HCT116 (cell line): ENCODE measurements at regions not wholly inside any gene's neighbourhood (a gene's known extent, or its start where the extent isn't known, plus 50 kb on each side); places are given as distances from the start of the nearest gene placed in this dataset.

Experiments used
- ATAC-seq: fragments of 200-7000 bp; cut with Tn5 transposase; 2 replicates; pipeline ENCODE4 v1.9.1; 2020; ENCODE audit warnings: mild to moderate bottlenecking, moderate library complexity
- BruUV-seq: library from RNA; stranded (reverse); fragments of 400-500 nt; replicated peaks from 2 replicates; lab custom pipeline; 2021; lab: Mats Ljungman, UMichigan
- CTCF ChIA-PET: fragments of 300-600 bp; sonication (Branson Sonifier 250); formaldehyde crosslinking; loops from one replicate; lab custom pipeline; 2021; ENCODE audit warnings: antibody characterized with exemption; lab: Charles Lee
- POLR2A ChIA-PET: fragments of 300-600, 350-600 bp; sonication (Branson Sonifier 250); formaldehyde crosslinking; loops from one replicate; lab custom pipeline; 2021; ENCODE audit warnings: antibody characterized with exemption; lab: Charles Lee
- RAD21 ChIA-PET, 2 experiments: fragments of 300-600 bp; sonication (Branson Sonifier 250); formaldehyde crosslinking; loops; one replicate each; lab custom pipeline; 2023; ENCODE audit warnings: low total read pairs in 2 of 2; ENCODE audit not compliant: uncharacterized antibody in 2 of 2, unreplicated experiment in 2 of 2, low non-redundant PET in 1 of 2; lab: Charles Lee
- DNase-seq: peaks from one replicate; pipeline ENCODE4 v3.0.0-alpha.2; 2010; ENCODE audit warnings: low read depth, low spot score
- H2AFZ ChIP-seq: fragments of 200-600 bp; shearing (Covaris generic), sonication (generic); 2 replicates; pipeline ENCODE4 v1.6.1; 2017; ENCODE audit warnings: low read depth, mixed run types, mixed read lengths, antibody characterized with exemption, low read length; ENCODE audit not compliant: poor library complexity, severe bottlenecking
- H3K27ac ChIP-seq: 2 replicates; pipeline ENCODE4 v1.5.1; 2012; ENCODE audit warnings: low read depth, low read length
- H3K27me3 ChIP-seq: fragments of 200-600 bp; sonication (generic); 2 replicates; pipeline ENCODE4 v1.6.1; 2016; ENCODE audit warnings: mixed run types, low read length, mixed read lengths; ENCODE audit not compliant: insufficient read depth
- H3K36me3 ChIP-seq, 2 experiments: fragments of 200-500 bp in 1 of 2; fragments of 200-600 bp in 1 of 2; sonication (Bioruptor generic) in 1 of 2; sonication (generic) in 1 of 2; 2 replicates each; pipeline versions ENCODE4 v1.5.1 to v1.6.1; 2014 to 2016; ENCODE audit warnings: low read length in 2 of 2, inconsistent platforms in 1 of 2, mixed read lengths in 1 of 2, mixed run types in 1 of 2; ENCODE audit not compliant: insufficient read depth in 2 of 2, control insufficient read depth in 1 of 2
- H3K4me1 ChIP-seq, 2 experiments: fragments of 200-600 bp in 1 of 2; sonication (generic) in 1 of 2; 2 replicates each; pipeline versions ENCODE4 v1.5.1 to v1.6.1; 2012 to 2017; ENCODE audit warnings: low read length in 2 of 2, inconsistent platforms in 1 of 2, mild to moderate bottlenecking in 1 of 2, mixed read lengths in 1 of 2, mixed run types in 1 of 2, moderate library complexity in 1 of 2; ENCODE audit not compliant: insufficient read depth in 2 of 2, control insufficient read depth in 1 of 2
- H3K4me2 ChIP-seq: fragments of 200-600 bp; sonication (generic); 2 replicates; pipeline ENCODE4 v1.6.1; 2017; ENCODE audit warnings: mixed run types, low read length, mixed read lengths
- H3K4me3 ChIP-seq, 2 experiments: fragments of 200-600 bp in 1 of 2; sonication (generic) in 1 of 2; replicated peaks in 1 of 2; 2 replicates each; pipeline ENCODE4 v1.5.1; 2011 to 2016; ENCODE audit warnings: low read length in 2 of 2, control low read depth in 1 of 2, low read depth in 1 of 2, mild to moderate bottlenecking in 1 of 2, mixed read lengths in 1 of 2, mixed run types in 1 of 2
- H3K79me2 ChIP-seq: fragments of 200-600 bp; sonication (generic); 2 replicates; pipeline ENCODE4 v1.6.1; 2017; ENCODE audit warnings: mild to moderate bottlenecking, mixed run types, low read length, moderate library complexity, mixed read lengths; ENCODE audit not compliant: insufficient read depth
- H3K9ac ChIP-seq: fragments of 200-600 bp; sonication (generic); 2 replicates; pipeline ENCODE4 v1.6.1; 2016; ENCODE audit warnings: low read length, mixed read lengths
- H3K9me2 ChIP-seq: fragments of 200-600 bp; sonication (generic), shearing (Covaris generic); 2 replicates; pipeline ENCODE4 v1.6.1; 2017; ENCODE audit warnings: mixed run types, mild to moderate bottlenecking, moderate library complexity; ENCODE audit not compliant: insufficient read depth
- H3K9me3 ChIP-seq, 2 experiments: fragments of 200-500 bp in 1 of 2; fragments of 200-600 bp in 1 of 2; sonication (Bioruptor generic) in 1 of 2; sonication (generic) in 1 of 2; 2 replicates each; pipeline ENCODE4 v1.6.1; 2014 to 2017; ENCODE audit warnings: low read length in 2 of 2, mixed read lengths in 2 of 2, inconsistent platforms in 1 of 2, low read depth in 1 of 2, mild to moderate bottlenecking in 1 of 2, mixed run types in 1 of 2, moderate library complexity in 1 of 2; ENCODE audit not compliant: control insufficient read depth in 1 of 2, insufficient read depth in 1 of 2
- H4K20me1 ChIP-seq: fragments of 200-600 bp; sonication (generic), shearing (Covaris generic); 2 replicates; pipeline ENCODE4 v1.6.1; 2017; ENCODE audit warnings: mixed run types, mild to moderate bottlenecking, moderate library complexity; ENCODE audit not compliant: insufficient read depth
- ATF3 ChIP-seq: IDR thresholded peaks from 2 replicates; pipeline ENCODE4 v1.6.1; 2012
- CEBPB ChIP-seq: IDR thresholded peaks from 2 replicates; pipeline ENCODE4 v1.6.1; 2012; ENCODE audit warnings: low read depth
- CTCF ChIP-seq, 3 experiments: fragments of 200-600 bp in 1 of 3; sonication (generic) in 1 of 3; IDR thresholded peaks in 2 of 3; conservative IDR thresholded peaks in 1 of 3; 2 replicates each; pipeline ENCODE4 v1.5.1; 2012 to 2017; ENCODE audit warnings: low read depth in 2 of 3, low read length in 2 of 3, antibody characterized with exemption in 1 of 3, borderline replicate concordance in 1 of 3, control low read depth in 1 of 3, mild to moderate bottlenecking in 1 of 3, mixed read lengths in 1 of 3, mixed run types in 1 of 3, moderate library complexity in 1 of 3; ENCODE audit not compliant: insufficient read depth in 1 of 3
- ELF1 ChIP-seq: IDR thresholded peaks from 2 replicates; pipeline ENCODE4 v1.6.1; 2012; ENCODE audit warnings: low read depth, borderline replicate concordance
- EZH2 ChIP-seq: fragments of 200-600 bp; sonication (generic); IDR thresholded peaks from 2 replicates; pipeline ENCODE4 v1.6.1; 2017; ENCODE audit warnings: antibody characterized with exemption, mixed run types
- FOSL1 ChIP-seq: IDR thresholded peaks from 2 replicates; pipeline ENCODE4 v1.6.1; 2012; ENCODE audit warnings: low read depth
- JUND ChIP-seq: IDR thresholded peaks from 2 replicates; pipeline ENCODE4 v1.6.1; 2012
- MAX ChIP-seq: IDR thresholded peaks from 2 replicates; pipeline ENCODE4 v1.6.1; 2012
- POLR2A ChIP-seq: IDR thresholded peaks from 2 replicates; pipeline ENCODE4 v1.7.0; 2011; ENCODE audit warnings: borderline replicate concordance; ENCODE audit not compliant: insufficient read depth, insufficient read length; ENCODE audit errors: extremely low read depth
- POLR2AphosphoS5 ChIP-seq: IDR thresholded peaks from 2 replicates; pipeline ENCODE4 v1.6.1; 2011; ENCODE audit warnings: mild to moderate bottlenecking, low read depth, low read length, moderate library complexity
- RAD21 ChIP-seq: IDR thresholded peaks from 2 replicates; pipeline ENCODE4 v1.6.1; 2012; ENCODE audit warnings: low read depth, mild to moderate bottlenecking
- REST ChIP-seq: IDR thresholded peaks from 2 replicates; pipeline ENCODE4 v1.6.1; 2012; ENCODE audit warnings: low read depth
- SIN3A ChIP-seq: IDR thresholded peaks from 2 replicates; pipeline ENCODE4 v1.6.1; 2012; ENCODE audit warnings: low read depth
- TCF7L2 ChIP-seq: IDR thresholded peaks from 2 replicates; pipeline ENCODE4 v1.7.0; 2011; ENCODE audit warnings: borderline replicate concordance, inconsistent platforms; ENCODE audit not compliant: insufficient read depth, insufficient read length; ENCODE audit errors: extremely low read depth
- YY1 ChIP-seq: IDR thresholded peaks from 2 replicates; pipeline ENCODE4 v1.6.1; 2011; ENCODE audit warnings: low read length, low read depth, moderate library complexity, mild to moderate bottlenecking; ENCODE audit not compliant: insufficient replicate concordance; ENCODE audit errors: extremely low read depth
- ZFX ChIP-seq: fragments of 450-650 bp; IDR thresholded peaks from 2 replicates; pipeline ENCODE4 v1.6.1; 2017
- ZNF274 ChIP-seq: fragments of 200-500 bp; sonication (Bioruptor generic); IDR thresholded peaks from 2 replicates; pipeline ENCODE4 v1.6.1; 2014; ENCODE audit warnings: mild to moderate bottlenecking, low read depth, low read length, inconsistent platforms
- intact Hi-C: fragments of 100-400 bp; cut with micrococcal nuclease; formaldehyde crosslinking; loops from 2 replicates; pipeline ENCODE4 v1.10.0; 2022
- TF ChIP-seq, protein P1 (sequence below): IDR thresholded peaks from 2 replicates; pipeline ENCODE4 v1.6.1; 2011; ENCODE audit warnings: mild to moderate bottlenecking, low read length, moderate library complexity; ENCODE audit not compliant: insufficient replicate concordance; ENCODE audit errors: extremely low read depth

DNA sequence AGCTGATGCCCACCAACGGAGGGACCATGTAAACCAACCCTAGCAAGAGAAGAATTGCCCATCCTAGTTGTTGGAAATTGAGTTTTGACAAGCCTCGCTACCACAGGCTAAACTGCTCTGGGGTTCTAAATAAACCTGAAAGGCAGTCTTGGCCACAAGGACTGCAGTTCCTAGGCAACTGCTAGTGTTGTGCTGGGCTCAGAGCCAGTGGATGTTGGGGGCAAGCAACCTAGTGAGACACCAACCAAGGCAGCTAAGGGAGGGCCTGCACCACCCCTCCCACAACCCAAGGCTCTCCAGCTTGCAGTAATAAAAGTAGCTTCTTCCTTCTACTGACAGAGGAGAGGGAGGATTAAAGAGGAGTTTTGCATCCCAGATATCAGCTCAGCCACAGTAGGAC lies 102.4 kb upstream of the PKN2 start (continued):
- no peak for TF ChIP-seq REST
- no peak for TF ChIP-seq FOSL1
- no peak for TF ChIP-seq TCF7L2
- no peak for TF ChIP-seq ZFX
- TF ChIP-seq, all 23 proteins: peak for 0

GRCh38 chr1:88593358-88593757 lies 90.7 kb upstream of the PKN2 start:
- Histone ChIP-seq H3K27ac (no peak overlapping the region), H2AFZ (no peak overlapping the region), H3K27me3 (no peaks in the 10 kb centered on the region), H3K9me3 (peaks cover 3 to 4% of the 10 kb centered on the region in 2 experiments; a peak in 1 of 4 replicates), H3K4me1 (peaks cover 0 to 4% of the 10 kb centered on the region in 2 experiments; a peak in 1 of 4 replicates), H4K20me1 (no peaks in the 10 kb centered on the region), H3K4me3 (no peak overlapping the region), H3K9me2 (no peaks in the 10 kb centered on the region), H3K36me3 (no peaks in the 10 kb centered on the region), H3K79me2 (no peaks in the 10 kb centered on the region), H3K9ac (no peak overlapping the region), H3K4me2 (no peak overlapping the region)
- intact Hi-C loops = loop anchor here (10.0 kb wide), 1 partner anchor 1309 kb away; no protein-coding TSS in a partner anchor
- ATAC-seq (no peak), DNase-seq (no peak)
- POLR2A ChIA-PET = no interaction called here
- CTCF ChIA-PET = no interaction called here
- RAD21 ChIA-PET = no interaction called here
- BruUV-seq = no TSS peak
- no peak for TF ChIP-seq ATF3
- TF ChIP-seq ELF1 = no peak
- no peak for TF ChIP-seq JUND
- no peak for TF ChIP-seq ZNF274
- TF ChIP-seq, protein P1, sequence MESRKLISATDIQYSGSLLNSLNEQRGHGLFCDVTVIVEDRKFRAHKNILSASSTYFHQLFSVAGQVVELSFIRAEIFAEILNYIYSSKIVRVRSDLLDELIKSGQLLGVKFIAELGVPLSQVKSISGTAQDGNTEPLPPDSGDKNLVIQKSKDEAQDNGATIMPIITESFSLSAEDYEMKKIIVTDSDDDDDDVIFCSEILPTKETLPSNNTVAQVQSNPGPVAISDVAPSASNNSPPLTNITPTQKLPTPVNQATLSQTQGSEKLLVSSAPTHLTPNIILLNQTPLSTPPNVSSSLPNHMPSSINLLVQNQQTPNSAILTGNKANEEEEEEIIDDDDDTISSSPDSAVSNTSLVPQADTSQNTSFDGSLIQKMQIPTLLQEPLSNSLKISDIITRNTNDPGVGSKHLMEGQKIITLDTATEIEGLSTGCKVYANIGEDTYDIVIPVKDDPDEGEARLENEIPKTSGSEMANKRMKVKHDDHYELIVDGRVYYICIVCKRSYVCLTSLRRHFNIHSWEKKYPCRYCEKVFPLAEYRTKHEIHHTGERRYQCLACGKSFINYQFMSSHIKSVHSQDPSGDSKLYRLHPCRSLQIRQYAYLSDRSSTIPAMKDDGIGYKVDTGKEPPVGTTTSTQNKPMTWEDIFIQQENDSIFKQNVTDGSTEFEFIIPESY = no peak
- TF ChIP-seq EZH2 = no peak
- TF ChIP-seq SIN3A = no peak
- no peak for TF ChIP-seq CTCF (IDR thresholded peaks at IDR 0.05 in 2 of 3, conservative IDR thresholded peaks at IDR 0.05 in 1 of 3; ENCODE audit: borderline replicate concordance in 1 of 3, insufficient read depth in 1 of 3, low read depth in 2 of 3, low read length in 2 of 3)
- TF ChIP-seq CEBPB = no peak
- no peak for TF ChIP-seq YY1
- TF ChIP-seq RAD21 = no peak
- no peak for TF ChIP-seq TCF7L2
- no peak for TF ChIP-seq MAX
- no peak for TF ChIP-seq POLR2A
- no peak for TF ChIP-seq ZFX
- TF ChIP-seq POLR2AphosphoS5 = no peak
- no peak for TF ChIP-seq FOSL1
